Spleen (tissue), 7 donors: ENCODE measurements at regions not wholly inside any gene's neighbourhood (a gene's known extent, or its start where the extent isn't known, plus 50 kb on each side); places are given as distances from the start of the nearest gene placed in this dataset.

Source experiments
- CTCF ChIP-seq, 11 experiments: fragments of 200-600 bp in 7 of 11; fragments of 450-650 bp in 4 of 11; sonication (generic) in 4 of 11; IDR thresholded peaks in 8 of 11; conservative IDR thresholded peaks in 3 of 11; 1 replicate in 7 of 11; 2 replicates in 4 of 11; pipeline versions ENCODE4 v1.4.0 to v1.8.0; 2016 to 2021; ENCODE audit warnings: antibody characterized with exemption in 11 of 11, inconsistent platforms in 4 of 11, mild to moderate bottlenecking in 1 of 11
- POLR2A ChIP-seq, 3 donors: fragments of 450-650 bp; IDR thresholded peaks; one replicate each; pipeline ENCODE4 v1.5.1; 2017; ENCODE audit warnings: antibody characterized with exemption in 3 of 3, mild to moderate bottlenecking in 1 of 3
- POLR2AphosphoS5 ChIP-seq, 3 donors: sonication (generic); formaldehyde crosslinking; IDR thresholded peaks; one replicate each; pipeline ENCODE4 v1.5.1; 2017; ENCODE audit warnings: antibody characterized with exemption in 3 of 3
- donor health status: DM: no; HTN: no; CAD: no; lungs with moderate emphysema.
- donor health status: DM: no; HTN: no; CAD: no.
- donor health status: DM: no; HTN: no; CAD: no.

DNA sequence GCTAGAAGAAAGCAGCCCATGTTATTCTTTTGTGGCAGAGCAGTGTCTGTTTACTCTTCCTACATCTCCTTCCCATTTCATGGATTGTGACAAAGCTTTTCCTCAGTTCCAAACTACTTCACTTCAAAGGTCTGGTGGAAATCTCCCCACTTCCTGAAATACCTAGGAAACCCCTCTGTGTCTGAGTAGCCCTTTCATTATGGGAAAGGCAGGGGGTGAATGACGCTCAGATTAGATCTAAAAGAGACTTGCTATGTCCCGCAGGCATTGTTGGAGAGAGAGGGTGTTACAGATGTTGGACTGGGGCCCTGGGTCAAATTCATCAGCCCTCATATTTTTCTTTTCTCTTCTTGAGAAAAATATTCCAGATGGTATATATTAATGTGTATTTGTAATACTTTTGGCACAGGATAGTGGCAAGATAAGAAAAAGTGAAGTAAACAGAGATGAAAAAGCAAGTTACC, 675.0 kb downstream of the IRS1 start:
- TF ChIP-seq POLR2A (IDR thresholded peaks at IDR 0.05) (no peak), CTCF (IDR thresholded peaks at IDR 0.05 in 8 of 11, conservative IDR thresholded peaks at IDR 0.05 in 3 of 11) (no peak), POLR2AphosphoS5 (IDR thresholded peaks at IDR 0.05) (no peak)
